Endothelial cell of umbilical vein (primary cell): ENCODE measurements at regions not wholly inside any gene's neighbourhood (a gene's known extent, or its start where the extent isn't known, plus 50 kb on each side); places are given as distances from the start of the nearest gene placed in this dataset.

Experiments used
- CTCF ChIP-seq, 2 donors: IDR thresholded peaks; 1 replicate in 1 of 2; 2 replicates in 1 of 2; pipeline ENCODE4 v1.5.1; 2011; ENCODE audit warnings: low read length in 2 of 2, mild to moderate bottlenecking in 2 of 2, moderate library complexity in 2 of 2, control low read depth in 1 of 2, inconsistent platforms in 1 of 2, low read depth in 1 of 2; ENCODE audit not compliant: insufficient read depth in 1 of 2; ENCODE audit errors: extremely low read depth in 1 of 2
- EZH2 ChIP-seq: IDR thresholded peaks from 2 replicates; pipeline ENCODE4 v1.6.1; 2012; ENCODE audit warnings: borderline replicate concordance, low read depth, mild to moderate bottlenecking, moderate library complexity, low read length, inconsistent platforms; ENCODE audit not compliant: severe bottlenecking
- FOS ChIP-seq: IDR thresholded peaks from 2 replicates; pipeline ENCODE4 v1.6.1; 2011; ENCODE audit warnings: mild to moderate bottlenecking, low read length, moderate library complexity, borderline replicate concordance; ENCODE audit not compliant: insufficient read depth
- MYC ChIP-seq: IDR thresholded peaks from one replicate; pipeline ENCODE4 v1.6.1; 2011; ENCODE audit warnings: mild to moderate bottlenecking, low read depth, low read length
- POLR2A ChIP-seq: IDR thresholded peaks from 2 replicates; pipeline ENCODE4 v1.6.1; 2012; ENCODE audit warnings: low read depth, mild to moderate bottlenecking, control low read depth, low read length
- POLR2AphosphoS5 ChIP-seq: IDR thresholded peaks from 2 replicates; pipeline ENCODE4 v1.6.1; 2012; ENCODE audit warnings: low read depth, mild to moderate bottlenecking, control low read depth, low read length, moderate library complexity; ENCODE audit not compliant: insufficient read depth
- TF ChIP-seq, protein P1 (sequence below): IDR thresholded peaks from 2 replicates; pipeline ENCODE4 v1.6.1; 2011; ENCODE audit not compliant: insufficient read depth, insufficient read length

- TF ChIP-seq EZH2 (no peak), CTCF (IDR thresholded peaks at IDR 0.05; ENCODE audit: extremely low read depth in 1 of 2, insufficient read depth in 1 of 2, low read depth in 1 of 2, low read length in 2 of 2) (no peak), FOS (no peak), POLR2A (no peak), MYC (no peak), POLR2AphosphoS5 (no peak)
- TF ChIP-seq, protein P1, sequence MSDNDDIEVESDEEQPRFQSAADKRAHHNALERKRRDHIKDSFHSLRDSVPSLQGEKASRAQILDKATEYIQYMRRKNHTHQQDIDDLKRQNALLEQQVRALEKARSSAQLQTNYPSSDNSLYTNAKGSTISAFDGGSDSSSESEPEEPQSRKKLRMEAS = no peak
Measured at GRCh38 chr10:63806330-63806729, 285.1 kb downstream of the REEP3 start.
